GM19452 (cell line): ENCODE measurements at regions not wholly inside any gene's neighbourhood (a gene's known extent, or its start where the extent isn't known, plus 50 kb on each side); places are given as distances from the start of the nearest gene placed in this dataset.

ENCODE experiments used
- ATAC-seq: cut with Tn5 transposase; IDR thresholded peaks from one replicate; pipeline ENCODE4 v1.9.1; 2021; ENCODE audit not compliant: unreplicated experiment

GRCh38 chr2:56099963-56100362 lies 83.8 kb upstream of the CCDC85A start:
- no peak for ATAC-seq

- ATAC-seq = no peak
These were observed 82.9 kb upstream of the CCDC85A start for GRCh38 chr2:56100791-56101312.

GRCh38 chr2:56102098-56102497 lies 81.7 kb upstream of the CCDC85A start:
- ATAC-seq = no peak

GRCh38 chr2:56102866-56103265 lies 80.9 kb upstream of the CCDC85A start:
- ATAC-seq = no peak

- no peak for ATAC-seq
These were observed 78.8 kb upstream of the CCDC85A start for GRCh38 chr2:56104962-56105361.

GRCh38 chr2:56107502-56108220 lies 76.1 kb upstream of the CCDC85A start:
- ATAC-seq = no peak

- no peak for ATAC-seq
These were observed 75.0 kb upstream of the CCDC85A start for GRCh38 chr2:56108806-56109205.

- ATAC-seq = no peak
These were observed 73.8 kb upstream of the CCDC85A start for GRCh38 chr2:56109994-56110393.

GRCh38 chr2:56113382-56113975 lies 70.3 kb upstream of the CCDC85A start:
- no peak for ATAC-seq

GRCh38 chr2:56117764-56118163 lies 66.0 kb upstream of the CCDC85A start:
- ATAC-seq = no peak

GRCh38 chr2:56118474-56118873 lies 65.3 kb upstream of the CCDC85A start:
- ATAC-seq = no peak

GRCh38 chr2:56121995-56122394 lies 61.8 kb upstream of the CCDC85A start:
- no peak for ATAC-seq

- no peak for ATAC-seq
These were observed 60.3 kb upstream of the CCDC85A start for GRCh38 chr2:56123538-56123937.

- no peak for ATAC-seq
These were observed 56.8 kb upstream of the CCDC85A start for GRCh38 chr2:56127010-56127409.

GRCh38 chr2:56127463-56128152 lies 56.2 kb upstream of the CCDC85A start:
- ATAC-seq = no peak

GRCh38 chr2:56128235-56128634 lies 55.6 kb upstream of the CCDC85A start:
- no peak for ATAC-seq

GRCh38 chr2:56130463-56131070 lies 53.2 kb upstream of the CCDC85A start:
- no peak for ATAC-seq

- ATAC-seq = no peak
These were observed 51.7 kb upstream of the CCDC85A start for GRCh38 chr2:56132138-56132537.

GRCh38 chr2:56133441-56133840 lies 50.3 kb upstream of the CCDC85A start:
- no peak for ATAC-seq

GRCh38 chr2:56133931-56134629 lies 49.7 kb upstream of the CCDC85A start:
- no peak for ATAC-seq
